OCI-M1 (cell line): ENCODE measurements at regions not wholly inside any gene's neighbourhood (a gene's known extent, or its start where the extent isn't known, plus 50 kb on each side); places are given as distances from the start of the nearest gene placed in this dataset.
"Not testable (repeated sequence)": the region's sequence is repeated elsewhere in the genome, so short reads cannot be mapped to it uniquely, and the experiment has no call there.

Source experiments
- DNase-seq: peaks from one replicate; lab custom pipeline; 2025; lab: John Stamatoyannopoulos, UW

GRCh38 chr5:28305891-28306290 lies 1267.5 kb upstream of the CDH9 start:
- no peak for DNase-seq

- DNase-seq, result peak; percentile 89
Observed at GRCh38 chr5:28301712-28302111, 1263.3 kb upstream of the CDH9 start.

DNA sequence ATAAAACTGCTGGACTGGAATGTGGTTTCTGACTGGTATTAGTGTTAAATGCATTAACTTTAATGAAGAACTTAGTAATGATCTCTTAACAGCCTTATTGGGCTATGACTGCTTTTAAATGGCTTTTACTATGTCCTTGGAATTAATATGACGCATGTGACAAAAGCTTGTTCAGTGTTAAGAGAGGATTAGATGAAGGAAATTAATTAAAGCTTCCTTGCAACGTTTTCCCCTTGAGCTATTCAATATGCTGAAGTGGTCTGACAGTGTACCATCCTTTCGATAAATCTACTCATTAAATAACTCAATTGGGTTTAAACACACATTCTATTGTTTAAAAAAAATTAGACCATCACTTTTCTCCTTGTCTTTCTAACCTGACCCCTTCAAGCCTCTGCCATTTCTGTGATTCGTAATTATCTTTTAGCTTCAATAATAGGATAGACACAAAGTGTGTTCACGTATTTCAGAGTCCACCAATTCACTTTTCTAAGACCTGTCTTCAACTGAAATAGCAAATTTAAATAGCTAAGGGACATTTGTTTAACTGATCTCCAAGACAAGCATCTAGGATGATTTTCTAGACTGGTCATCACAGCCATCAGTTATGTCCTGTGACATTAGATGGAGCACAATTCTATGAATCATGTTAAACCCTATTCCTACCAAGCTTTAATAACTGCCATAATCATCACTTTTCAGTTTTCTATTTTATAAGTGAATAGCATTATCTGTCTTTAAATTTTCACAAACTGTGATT lies 1258.0 kb upstream of the CDH9 start:
- DNase-seq, result no peak

DNA sequence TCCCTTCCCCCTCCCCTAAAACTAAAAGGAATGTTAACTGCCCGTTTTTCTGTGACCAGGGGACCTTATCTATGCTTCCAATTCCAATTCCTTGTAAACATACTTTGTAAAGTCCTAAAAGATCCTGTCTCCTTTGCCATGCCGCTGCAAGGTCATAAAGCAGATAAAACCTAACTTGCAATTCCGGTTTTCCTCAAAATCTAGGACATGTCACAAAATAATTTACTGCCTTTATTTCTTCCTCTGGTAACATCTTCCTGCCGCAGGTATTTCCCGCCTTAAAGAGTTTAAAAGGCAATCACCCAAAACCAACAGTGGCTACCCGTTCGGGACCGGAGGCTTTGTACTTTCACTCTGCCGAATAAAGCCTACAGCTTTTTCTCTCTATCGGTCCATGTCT lies 1248.6 kb upstream of the CDH9 start:
- DNase-seq, result not testable (repeated sequence)

DNA sequence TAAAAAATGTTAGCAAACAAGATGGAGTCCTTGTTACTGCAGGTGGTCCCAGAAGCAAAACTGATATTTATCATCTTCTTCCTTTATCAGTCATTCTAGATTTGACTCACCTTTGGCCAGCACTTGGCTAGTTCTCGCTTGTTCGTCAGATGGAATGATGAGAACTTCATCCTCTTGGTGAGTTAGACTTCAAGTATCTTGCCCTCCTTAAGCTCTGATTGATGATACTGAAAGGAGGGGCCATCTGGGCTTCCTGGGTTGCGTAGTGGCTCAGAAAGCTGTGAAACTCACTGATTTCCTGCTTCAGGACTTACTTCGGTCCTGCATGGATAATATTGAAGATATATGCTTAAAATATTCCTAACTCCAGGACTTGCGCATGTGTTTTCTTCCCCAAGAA lies 1248.2 kb upstream of the CDH9 start:
- DNase-seq, result no peak

GRCh38 chr5:28284788-28285187 lies 1246.4 kb upstream of the CDH9 start:
- DNase-seq, result no peak

GRCh38 chr5:28281351-28281750 lies 1243.0 kb upstream of the CDH9 start:
- no peak for DNase-seq

- no peak for DNase-seq
Observed at GRCh38 chr5:28275931-28276330, 1237.5 kb upstream of the CDH9 start.

DNA sequence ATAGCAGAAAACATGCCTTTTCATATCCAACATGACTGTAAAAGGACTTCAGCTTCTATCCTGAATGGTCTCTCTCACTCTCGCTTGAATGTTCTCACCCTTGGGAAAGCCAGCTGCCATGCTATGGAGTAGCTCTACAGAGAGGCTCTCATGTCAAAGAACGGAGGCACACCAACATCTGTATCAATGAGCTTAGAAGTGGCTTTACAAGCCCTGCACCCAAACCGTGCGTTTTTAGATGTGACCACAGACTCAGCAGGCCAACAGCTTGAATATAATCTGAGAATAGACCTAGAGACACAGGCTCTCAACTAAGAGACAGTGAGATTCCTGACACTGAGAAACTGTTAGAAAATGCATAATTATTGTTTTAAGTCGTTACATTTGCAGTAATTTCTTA lies 1231.6 kb upstream of the CDH9 start:
- no peak for DNase-seq

GRCh38 chr5:28265877-28266276 lies 1227.5 kb upstream of the CDH9 start:
- no peak for DNase-seq

DNA sequence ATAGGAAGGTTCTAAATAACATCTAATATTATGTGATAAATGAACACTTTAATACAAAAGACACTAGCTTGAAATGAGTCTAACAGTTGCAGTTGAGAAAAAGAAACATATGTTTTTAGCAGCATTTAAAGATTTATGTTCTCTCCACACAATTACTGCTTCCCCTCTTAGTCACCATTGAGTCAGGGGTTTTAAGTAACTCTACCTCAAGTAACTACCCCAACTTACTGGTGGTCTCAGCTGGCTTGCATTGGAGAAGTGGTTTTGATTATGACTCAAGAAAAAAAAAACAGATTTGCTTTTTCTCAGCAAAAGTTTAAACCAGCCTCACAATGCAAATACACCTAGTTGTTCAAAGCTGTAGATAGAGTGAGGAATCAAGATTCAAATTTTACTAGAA lies 1216.5 kb upstream of the CDH9 start:
- no peak for DNase-seq

DNA sequence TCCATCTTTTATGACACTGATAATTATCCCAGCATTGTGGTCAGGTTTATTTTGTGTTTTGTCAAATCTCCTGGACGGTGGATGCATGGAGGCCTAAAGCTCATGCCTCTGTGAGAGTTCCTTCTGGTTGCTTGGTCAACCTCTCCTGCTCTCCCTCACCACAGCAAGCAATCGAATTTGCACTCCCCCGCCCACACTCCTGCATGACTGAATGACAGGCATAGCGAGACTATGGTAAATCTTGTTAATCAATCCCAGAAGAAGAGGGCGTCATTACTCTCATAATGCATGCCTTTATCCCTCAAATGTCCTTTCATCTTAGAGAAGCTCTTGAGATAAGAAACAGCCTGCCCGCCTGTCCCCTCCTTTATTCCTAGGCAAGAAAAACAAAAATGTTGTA lies 1215.0 kb upstream of the CDH9 start:
- DNase-seq, result no peak

DNA sequence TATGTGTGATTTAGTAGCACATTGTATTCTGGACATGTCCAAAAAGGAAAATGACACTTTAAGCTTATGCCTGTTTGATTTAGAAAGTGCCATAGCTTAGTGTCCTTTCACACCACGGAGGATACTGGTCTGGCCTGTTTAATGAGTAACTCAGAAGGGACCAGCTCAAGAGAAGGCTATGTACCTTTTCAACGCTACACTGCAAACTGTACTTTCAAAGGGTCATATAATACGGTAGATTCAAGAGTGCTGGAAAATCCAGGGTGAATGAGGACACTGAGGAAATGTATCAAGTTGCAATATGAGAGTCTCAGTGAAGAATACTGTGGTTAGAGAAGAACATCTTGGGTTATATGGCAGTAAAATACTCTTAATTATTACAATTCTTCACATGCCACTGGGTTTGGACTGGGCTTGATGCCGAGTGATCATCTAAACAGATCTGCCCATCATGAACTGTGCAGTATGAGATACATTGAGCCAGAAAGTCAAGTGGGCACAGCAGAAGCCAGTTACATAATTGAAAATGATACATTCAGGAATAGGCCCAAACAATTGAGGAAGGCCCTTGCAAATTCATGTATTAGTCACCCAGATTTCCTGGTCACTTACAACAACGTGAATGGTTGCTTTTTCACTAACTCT lies 1211.5 kb upstream of the CDH9 start:
- no peak for DNase-seq

DNA sequence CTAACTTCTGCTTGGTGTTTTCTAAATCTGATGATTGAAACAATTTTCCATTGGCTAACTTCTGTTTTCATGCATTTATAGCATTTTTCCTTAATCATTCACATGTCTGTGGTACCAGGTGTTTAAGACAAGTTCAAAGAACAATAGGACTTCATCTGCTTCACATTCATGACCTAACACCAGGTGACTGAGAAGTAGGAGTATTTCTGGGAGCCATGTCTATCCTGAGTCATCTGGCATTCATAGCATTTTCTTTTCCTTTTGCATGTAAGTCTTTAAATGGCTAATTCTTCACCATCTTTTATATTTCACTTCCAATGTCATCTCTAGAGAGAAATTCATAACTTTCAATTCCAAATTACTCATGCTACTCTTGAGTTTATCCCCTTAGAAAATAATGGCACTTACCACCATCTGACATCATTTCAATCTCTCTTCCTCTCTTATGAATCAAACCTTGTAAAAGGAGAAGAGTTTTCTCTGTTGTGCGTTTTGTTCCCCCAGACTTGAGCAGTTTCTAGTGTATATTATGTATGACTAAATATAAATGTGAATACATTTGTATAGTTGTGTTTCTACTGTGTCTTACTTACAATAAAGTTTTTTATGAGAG lies 1196.1 kb upstream of the CDH9 start:
- no peak for DNase-seq

DNA sequence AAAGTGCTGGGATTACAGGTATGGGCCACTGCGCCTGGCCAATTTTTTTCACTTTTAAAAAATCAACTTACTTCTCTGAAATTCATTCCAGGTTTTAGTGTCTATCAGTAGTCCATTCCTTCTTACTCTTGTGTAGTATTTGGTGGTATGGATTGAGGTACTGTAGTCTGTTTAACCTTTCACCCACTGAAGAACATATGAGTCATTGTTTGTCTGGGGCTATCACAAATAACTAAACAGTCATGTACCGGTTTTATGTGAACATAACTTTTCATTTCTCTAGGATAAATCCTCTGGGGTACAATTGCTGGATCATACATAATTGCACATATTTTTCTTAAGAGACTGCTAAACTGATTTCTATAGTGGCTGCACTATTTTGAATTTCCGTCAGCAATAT lies 1188.0 kb upstream of the CDH9 start:
- DNase-seq, result no peak

- DNase-seq, result peak; percentile 8
Observed at GRCh38 chr5:28219539-28219938, 1181.2 kb upstream of the CDH9 start.

- DNase-seq, result no peak
Observed at GRCh38 chr5:28217695-28218094, 1179.3 kb upstream of the CDH9 start.

- DNase-seq, result no peak
Observed at GRCh38 chr5:28216939-28217360, 1178.6 kb upstream of the CDH9 start.

DNA sequence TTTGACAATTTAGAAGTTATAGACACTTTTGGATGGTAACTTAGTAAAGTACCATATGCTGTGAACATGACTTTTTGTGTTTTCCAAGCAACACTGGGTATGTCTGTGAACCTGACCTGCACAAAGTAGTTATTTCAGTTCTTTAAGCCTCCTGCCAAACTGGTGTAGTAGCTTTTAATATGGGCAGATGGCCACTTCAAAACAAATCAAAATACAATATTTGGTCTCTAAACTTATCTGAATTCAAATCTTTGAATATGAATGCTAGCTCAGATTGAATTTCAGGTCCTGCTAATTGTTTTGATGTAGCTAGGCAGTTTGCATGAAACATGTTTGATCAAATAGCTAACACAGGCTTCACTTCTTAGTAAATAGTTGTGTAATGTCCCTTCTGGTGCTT lies 1176.7 kb upstream of the CDH9 start:
- no peak for DNase-seq

DNA sequence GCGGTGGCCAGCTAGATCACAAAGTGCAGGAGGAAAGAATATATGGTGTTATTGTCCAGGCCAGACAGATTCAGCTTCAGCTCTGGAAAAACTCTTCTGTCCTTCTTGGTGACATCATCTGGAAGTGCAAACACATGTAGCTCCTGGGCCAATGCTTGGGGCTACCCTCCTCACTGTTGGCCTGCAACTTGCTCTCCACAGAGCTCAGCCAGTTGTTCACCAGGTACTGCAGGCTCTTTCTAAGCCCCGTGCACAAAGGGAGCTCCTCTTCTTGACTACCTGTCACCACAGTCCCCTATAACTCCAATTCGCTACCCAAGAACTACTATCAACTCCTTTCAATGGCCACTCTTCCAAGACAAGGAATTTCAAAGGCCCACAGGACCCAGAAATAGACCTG lies 1175.9 kb upstream of the CDH9 start:
- no peak for DNase-seq

DNA sequence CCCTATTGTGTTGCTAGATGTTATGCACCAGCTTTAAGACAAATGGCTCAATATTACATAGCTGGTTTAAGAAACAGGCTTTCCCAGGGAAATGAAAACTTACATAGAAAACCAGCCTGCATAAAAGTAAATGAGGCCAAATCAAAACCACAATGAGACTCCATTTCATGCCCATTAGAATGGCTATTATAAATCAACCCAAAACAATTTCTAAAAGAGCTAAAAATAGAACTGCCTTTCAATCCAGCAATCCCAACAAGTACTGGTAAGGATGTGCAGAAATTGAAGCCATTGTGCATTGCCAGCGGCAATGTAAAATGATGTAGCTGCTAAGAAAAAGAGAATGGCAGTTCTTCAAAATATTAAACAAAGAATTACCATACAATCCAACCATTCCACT lies 1170.0 kb upstream of the CDH9 start:
- DNase-seq, result no peak

DNA sequence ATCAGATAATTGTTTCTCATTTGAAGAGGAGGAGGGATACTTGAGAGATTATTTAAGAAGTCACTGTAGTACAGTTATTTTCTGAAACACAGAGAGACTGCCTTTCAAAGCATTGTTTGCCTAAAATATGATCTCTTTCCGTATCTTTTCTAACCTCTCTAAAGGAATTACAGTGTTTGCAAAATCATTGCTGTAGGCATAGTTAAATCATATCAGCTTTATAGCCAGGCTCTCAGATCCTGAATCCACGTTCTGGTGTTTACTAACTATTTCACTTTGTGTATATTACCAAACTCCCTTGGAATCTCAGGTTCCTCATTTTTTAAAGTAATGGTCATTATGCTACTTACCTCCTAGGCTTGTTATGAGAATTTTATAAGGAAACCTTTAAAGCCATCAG lies 1151.6 kb upstream of the CDH9 start:
- peak; percentile 17 for DNase-seq

GRCh38 chr5:28174691-28175090 lies 1136.3 kb upstream of the CDH9 start:
- DNase-seq, result no peak

GRCh38 chr5:28165096-28165495 lies 1126.7 kb upstream of the CDH9 start:
- DNase-seq, result no peak
